Mesothelial cell of epicardium (in vitro differentiated cells): ENCODE measurements at regions not wholly inside any gene's neighbourhood (a gene's known extent, or its start where the extent isn't known, plus 50 kb on each side); places are given as distances from the start of the nearest gene placed in this dataset.

ENCODE experiments used
- DNase-seq, 2 experiments: peaks; one replicate each; pipeline ENCODE4 v3.0.0; 2021; ENCODE audit warnings: low spot score in 2 of 2; ENCODE audit not compliant: unreplicated experiment in 2 of 2
- H3K27ac Mint-ChIP-seq: 2 replicates; pipeline ENCODE4 v1.8.0; 2021; ENCODE audit warnings: mixed read lengths
- H3K27me3 Mint-ChIP-seq: 2 replicates; pipeline ENCODE4 v1.8.0; 2021; ENCODE audit warnings: low read depth, mixed read lengths
- H3K36me3 Mint-ChIP-seq: 2 replicates; pipeline ENCODE4 v1.8.0; 2021; ENCODE audit warnings: mixed read lengths
- H3K4me1 Mint-ChIP-seq: 2 replicates; pipeline ENCODE4 v1.8.0; 2021; ENCODE audit warnings: mixed read lengths
- H3K4me3 Mint-ChIP-seq: 2 replicates; pipeline ENCODE4 v1.8.0; 2021; ENCODE audit warnings: mild to moderate bottlenecking, moderate library complexity, mixed read lengths
- H3K9me3 Mint-ChIP-seq: 2 replicates; pipeline ENCODE4 v1.8.0; 2021; ENCODE audit warnings: mixed read lengths
- TF ChIP-seq, protein P1 (sequence below): fragments of 200-600 bp; sonication (generic); IDR thresholded peaks from one replicate; pipeline ENCODE4 v1.5.0; 2021; ENCODE audit warnings: antibody characterized with exemption; ENCODE audit not compliant: unreplicated experiment

DNA sequence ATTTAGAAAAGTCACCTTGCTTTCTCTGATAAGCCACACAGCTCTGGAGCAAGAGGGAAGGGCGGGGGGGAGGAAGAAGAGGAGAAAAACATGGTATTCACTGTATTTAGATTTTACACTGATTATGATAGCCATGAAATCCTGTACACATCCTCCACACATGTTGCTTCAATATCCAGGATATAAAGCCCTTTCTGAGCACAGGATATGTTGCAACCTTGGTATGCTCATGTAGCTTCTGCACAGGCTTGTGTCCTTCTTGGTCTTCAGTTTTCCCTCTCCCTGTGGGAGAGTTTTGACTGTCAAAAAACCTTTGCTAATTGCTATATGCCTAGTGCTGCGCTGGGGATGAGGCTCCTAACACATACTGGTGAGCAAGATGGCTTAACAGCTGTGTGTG, 61.9 kb upstream of the DAPP1 start:
- no peaks in the 10 kb centered on the region for H3K9me3 Mint-ChIP-seq
- H3K27me3 Mint-ChIP-seq: peaks cover 3% of the 10 kb centered on the region
- H3K4me1 Mint-ChIP-seq: peaks cover 13% of the 10 kb centered on the region
- DNase-seq: no peak
- TF ChIP-seq, protein P1, sequence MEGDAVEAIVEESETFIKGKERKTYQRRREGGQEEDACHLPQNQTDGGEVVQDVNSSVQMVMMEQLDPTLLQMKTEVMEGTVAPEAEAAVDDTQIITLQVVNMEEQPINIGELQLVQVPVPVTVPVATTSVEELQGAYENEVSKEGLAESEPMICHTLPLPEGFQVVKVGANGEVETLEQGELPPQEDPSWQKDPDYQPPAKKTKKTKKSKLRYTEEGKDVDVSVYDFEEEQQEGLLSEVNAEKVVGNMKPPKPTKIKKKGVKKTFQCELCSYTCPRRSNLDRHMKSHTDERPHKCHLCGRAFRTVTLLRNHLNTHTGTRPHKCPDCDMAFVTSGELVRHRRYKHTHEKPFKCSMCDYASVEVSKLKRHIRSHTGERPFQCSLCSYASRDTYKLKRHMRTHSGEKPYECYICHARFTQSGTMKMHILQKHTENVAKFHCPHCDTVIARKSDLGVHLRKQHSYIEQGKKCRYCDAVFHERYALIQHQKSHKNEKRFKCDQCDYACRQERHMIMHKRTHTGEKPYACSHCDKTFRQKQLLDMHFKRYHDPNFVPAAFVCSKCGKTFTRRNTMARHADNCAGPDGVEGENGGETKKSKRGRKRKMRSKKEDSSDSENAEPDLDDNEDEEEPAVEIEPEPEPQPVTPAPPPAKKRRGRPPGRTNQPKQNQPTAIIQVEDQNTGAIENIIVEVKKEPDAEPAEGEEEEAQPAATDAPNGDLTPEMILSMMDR: no peak
- H3K4me3 Mint-ChIP-seq: no peak overlapping the region
- no peaks in the 10 kb centered on the region for H3K36me3 Mint-ChIP-seq
- no peak overlapping the region for H3K27ac Mint-ChIP-seq

DNA sequence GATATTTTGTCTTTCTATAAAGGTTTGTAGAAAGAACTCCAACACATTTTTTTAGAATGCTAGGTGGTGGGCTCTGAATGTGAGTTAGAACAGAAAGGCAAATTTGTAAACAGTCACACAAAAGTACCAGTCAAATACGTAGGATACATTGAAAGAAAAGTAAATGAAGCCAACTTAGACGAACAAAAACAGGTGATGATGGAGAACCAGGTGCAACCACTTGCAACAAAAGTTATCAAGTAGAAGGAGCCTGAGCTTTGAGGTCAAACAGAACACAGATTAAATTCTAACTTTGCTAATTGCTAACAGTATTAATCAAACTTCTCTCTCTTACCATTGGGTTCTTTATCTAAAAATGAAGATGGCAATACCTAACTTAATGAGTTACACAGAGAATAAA, 62.7 kb upstream of the DAPP1 start:
- Mint-ChIP-seq H3K36me3 (no peaks in the 10 kb centered on the region), H3K9me3 (no peaks in the 10 kb centered on the region), H3K4me1 (peaks cover 13% of the 10 kb centered on the region), H3K27ac (no peak overlapping the region), H3K4me3 (no peak overlapping the region), H3K27me3 (peaks cover 3% of the 10 kb centered on the region)
- TF ChIP-seq, protein P1: no peak
- no peak for DNase-seq

DNA sequence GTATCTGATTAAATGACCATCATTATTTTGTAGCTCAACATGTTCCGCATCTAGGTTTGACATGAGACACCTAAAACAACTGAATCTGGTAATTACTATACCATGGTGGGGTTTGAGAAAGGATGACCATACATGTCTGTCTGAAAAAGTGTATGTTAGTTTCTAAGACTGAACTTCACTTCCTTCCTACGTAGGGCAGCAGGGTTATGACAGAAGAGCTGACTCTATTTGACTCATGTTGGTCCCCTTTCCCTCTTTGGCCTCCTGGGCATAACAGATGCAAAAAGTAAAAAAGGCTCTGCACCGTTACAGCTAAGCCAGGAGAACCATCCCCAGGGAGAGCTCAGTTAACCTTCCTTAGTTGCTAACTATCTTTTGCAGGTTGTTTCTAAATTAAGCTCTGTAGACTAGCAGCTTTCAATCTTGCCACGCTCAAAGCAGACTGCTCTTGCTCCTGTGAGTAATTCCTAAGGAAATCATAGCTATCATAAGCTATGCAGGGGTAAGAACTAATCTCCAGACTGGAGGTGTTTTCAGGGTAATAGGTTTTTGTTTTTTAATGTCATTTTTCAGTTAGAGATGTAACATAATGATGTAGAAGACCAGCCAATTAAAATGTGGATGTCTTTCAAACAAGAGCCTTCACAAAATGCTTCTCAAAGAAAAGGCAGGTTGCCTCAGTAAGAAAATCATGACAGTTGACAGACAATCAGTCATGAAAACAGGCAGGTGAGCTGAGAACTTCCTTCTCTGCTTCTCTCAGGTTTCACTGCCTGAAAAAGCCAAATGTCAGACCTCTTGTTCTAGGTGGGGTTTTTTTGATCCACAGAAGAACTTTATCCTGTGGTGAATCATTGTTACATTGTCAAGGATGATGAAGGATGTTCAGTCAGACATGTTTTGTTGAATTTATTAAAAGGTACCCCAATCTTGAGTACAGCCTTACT, 66.9 kb upstream of the DAPP1 start:
- Mint-ChIP-seq H3K27me3 (peaks cover 5% of the 10 kb centered on the region), H3K27ac (no peak overlapping the region), H3K9me3 (no peaks in the 10 kb centered on the region), H3K4me1 (peaks cover 3% of the 10 kb centered on the region), H3K36me3 (no peaks in the 10 kb centered on the region), H3K4me3 (no peak overlapping the region)
- no peak for DNase-seq
- TF ChIP-seq, protein P1: no peak

DNA sequence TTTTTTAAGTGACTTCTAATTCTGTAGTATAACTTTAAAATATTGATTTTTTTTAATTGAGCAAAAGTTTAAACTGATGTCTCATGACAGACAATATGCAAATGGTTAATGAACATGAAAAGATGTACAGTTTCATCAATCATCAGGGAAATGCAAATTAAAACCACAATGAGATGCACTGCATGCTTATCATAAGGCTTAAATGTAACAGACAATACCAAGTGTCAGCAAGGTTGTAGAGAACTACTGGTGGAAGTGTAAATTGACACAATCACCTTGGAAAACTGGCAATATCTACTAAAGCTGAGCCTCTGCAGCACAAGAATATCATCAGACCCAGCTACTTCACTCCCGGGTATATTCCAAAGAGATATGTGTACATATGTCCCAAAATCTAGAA, 70.2 kb upstream of the DAPP1 start:
- no peak overlapping the region for H3K4me3 Mint-ChIP-seq
- peaks cover 3% of the 10 kb centered on the region for H3K9me3 Mint-ChIP-seq
- H3K27ac Mint-ChIP-seq: no peak overlapping the region
- DNase-seq: no peak
- H3K27me3 Mint-ChIP-seq: peaks cover 2% of the 10 kb centered on the region
- no peaks in the 10 kb centered on the region for H3K36me3 Mint-ChIP-seq
- TF ChIP-seq, protein P1: no peak
- H3K4me1 Mint-ChIP-seq: no peaks in the 10 kb centered on the region

DNA sequence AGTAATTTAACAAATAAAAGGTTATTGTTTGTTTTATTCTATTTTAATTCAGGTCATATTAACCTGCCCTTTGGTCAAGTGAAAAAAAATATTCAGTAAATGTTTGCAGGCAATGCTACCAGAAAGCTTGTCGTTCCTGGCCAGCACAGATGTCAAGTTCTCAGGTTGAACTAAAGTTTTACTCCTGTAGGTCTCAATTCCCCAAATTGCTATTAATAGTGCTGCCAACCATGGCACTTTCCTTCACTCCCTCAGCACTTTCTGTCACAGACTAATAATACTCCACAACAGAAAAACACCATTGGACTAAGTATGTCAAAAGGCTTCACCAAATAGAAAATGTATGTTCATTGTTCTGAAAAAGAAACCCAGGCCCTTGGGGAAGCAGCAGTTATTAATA, 79.2 kb upstream of the C4orf54 start:
- peaks cover 6% of the 10 kb centered on the region for H3K27me3 Mint-ChIP-seq

More for the DNA sequence above, 79.2 kb upstream of the C4orf54 start:
- no peaks in the 10 kb centered on the region for H3K4me1 Mint-ChIP-seq
- no peak overlapping the region for H3K4me3 Mint-ChIP-seq
- DNase-seq: no peak
- H3K9me3 Mint-ChIP-seq: peaks cover 17% of the 10 kb centered on the region
- no peaks in the 10 kb centered on the region for H3K36me3 Mint-ChIP-seq
- H3K27ac Mint-ChIP-seq: no peak overlapping the region
- TF ChIP-seq, protein P1: no peak
